ENCODE measurements at regions not wholly inside any gene's neighbourhood (a gene's known extent, or its start where the extent isn't known, plus 50 kb on each side); places are given as distances from the start of the nearest gene placed in this dataset.
"Not testable (repeated sequence)": the region's sequence is repeated elsewhere in the genome, so short reads cannot be mapped to it uniquely, and the experiment has no call there.

DNA sequence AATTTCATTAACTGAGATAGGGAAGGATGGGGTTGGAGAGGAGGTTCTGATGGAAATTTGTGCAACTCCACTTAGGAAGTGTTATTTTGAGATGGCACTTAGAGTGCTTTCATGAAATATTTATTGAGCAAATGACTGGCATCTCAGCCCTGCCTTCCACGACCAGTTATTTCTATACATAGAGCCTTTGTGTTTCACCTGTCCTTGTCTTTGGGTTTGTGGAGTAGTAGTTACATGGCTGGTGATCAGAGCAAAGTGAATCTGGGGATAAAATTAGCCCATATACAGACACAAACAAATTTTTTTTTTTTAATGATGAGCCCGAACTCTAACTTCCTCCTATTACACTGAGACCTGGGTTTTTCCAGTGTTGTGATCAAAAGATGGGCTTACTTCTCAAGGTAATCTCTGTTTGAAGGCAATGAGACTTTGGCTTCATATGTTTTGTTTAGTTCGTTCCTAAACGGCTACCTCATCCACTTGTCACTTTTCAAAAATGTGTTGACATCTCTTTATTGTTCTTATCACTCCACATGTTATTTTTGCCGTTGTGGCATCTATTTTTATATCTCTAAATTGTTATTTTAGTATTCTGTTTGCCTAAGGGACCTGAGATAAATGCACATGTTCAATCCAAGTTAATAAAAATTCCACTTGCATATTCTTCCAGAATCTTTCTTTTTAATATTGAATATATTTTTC lies 120.2 kb upstream of the FOLH1 start:
- DNase-seq (ENCODE audit: extremely low read depth in 1 of 11, low read depth in 9 of 11, low spot score in 4 of 11), result not testable (repeated sequence)

DNA sequence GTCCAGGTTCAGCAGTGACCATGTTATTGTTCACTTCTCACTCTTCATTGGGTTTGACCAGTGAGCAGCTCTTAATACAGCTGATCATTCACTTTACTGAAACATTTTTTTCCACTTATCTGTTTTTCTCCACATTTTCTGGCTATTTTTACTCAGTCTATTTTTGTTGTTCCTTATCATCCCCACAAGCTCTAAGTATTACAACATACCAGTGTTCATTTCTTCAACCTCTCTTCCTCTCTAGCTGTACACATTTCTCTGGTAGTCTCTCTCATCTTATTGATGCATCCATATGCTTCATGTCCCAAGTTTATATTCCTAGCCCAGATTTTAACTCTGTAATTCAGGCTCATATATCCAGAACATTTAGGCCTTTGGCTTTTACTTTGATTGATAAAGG lies 119.4 kb upstream of the FOLH1 start:
- DNase-seq (ENCODE audit: extremely low read depth in 1 of 11, low read depth in 9 of 11, low spot score in 4 of 11), result not testable (repeated sequence)

- not testable (repeated sequence) for DNase-seq (ENCODE audit: extremely low read depth in 1 of 11, low read depth in 9 of 11, low spot score in 4 of 11)
Observed at GRCh38 chr11:49326651-49327050, 118.2 kb upstream of the FOLH1 start.

DNA sequence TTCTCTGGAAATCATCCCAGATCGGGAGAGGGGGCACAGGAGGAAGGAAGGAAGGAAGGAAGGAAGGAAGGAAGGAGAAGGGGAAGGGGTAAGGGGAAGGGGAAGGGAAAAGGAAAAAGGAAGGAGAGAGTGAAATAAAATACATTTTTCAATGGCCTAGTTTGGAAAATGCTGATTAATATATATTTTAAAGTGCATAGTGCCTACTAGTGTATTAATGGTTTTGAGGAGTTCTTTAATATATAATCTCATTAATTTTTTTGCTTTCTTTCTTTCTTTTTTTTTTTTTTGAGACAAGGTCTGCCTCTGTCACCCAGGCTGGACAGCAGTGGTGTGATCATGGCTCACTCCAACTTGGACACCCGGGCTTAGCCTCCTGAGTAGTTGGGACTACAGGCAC lies 107.8 kb upstream of the FOLH1 start:
- DNase-seq (ENCODE audit: extremely low read depth in 1 of 11, low read depth in 9 of 11, low spot score in 4 of 11), result no peak

DNA sequence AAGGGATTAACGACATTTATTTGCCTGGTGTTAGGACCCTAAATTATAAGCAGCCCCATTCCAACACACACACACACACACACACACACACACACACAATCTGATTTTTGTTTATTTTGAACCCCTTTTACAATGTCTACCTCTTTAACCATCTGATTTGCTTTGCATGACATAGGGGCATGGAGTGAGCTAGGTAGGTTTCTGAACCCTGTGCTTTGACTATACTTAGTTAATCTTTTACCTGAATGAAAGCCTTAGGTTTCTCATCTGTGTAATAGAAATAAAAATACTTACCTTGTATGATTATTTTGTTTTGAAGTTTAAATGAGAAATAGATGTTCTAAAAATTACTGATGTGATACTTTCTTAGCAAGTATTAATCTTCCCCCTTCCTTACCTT lies 94.7 kb upstream of the FOLH1 start:
- DNase-seq (ENCODE audit: extremely low read depth in 1 of 11, low read depth in 9 of 11, low spot score in 4 of 11), result no peak

DNA sequence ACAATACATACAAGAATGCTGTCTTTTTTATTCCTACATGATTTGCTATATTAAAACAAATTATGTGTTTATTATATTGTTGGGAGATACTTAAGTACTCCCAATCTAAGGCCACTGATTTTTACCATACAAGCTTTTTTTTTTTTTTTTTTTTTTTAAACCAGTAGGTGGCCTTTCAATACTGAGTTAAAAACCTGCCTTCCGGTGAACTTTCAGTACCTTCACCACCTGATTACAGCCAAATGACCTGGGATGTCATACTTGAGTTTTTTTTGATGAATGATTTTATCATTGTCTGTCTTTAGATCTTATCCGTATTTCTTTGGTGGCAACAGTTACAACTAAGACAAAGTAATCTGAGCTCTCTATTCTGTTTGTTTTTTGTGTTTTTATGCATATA lies 94.0 kb upstream of the FOLH1 start:
- DNase-seq (ENCODE audit: extremely low read depth in 1 of 11, low read depth in 9 of 11, low spot score in 4 of 11), result no peak

GRCh38 chr11:49298017-49298416 lies 89.6 kb upstream of the FOLH1 start:
- DNase-seq (ENCODE audit: extremely low read depth in 1 of 11, low read depth in 9 of 11, low spot score in 4 of 11), result not testable (repeated sequence)

GRCh38 chr11:49283911-49284310 lies 75.5 kb upstream of the FOLH1 start:
- not testable (repeated sequence) for DNase-seq (ENCODE audit: extremely low read depth in 1 of 11, low read depth in 9 of 11, low spot score in 4 of 11)

GRCh38 chr11:49283282-49283681 lies 74.9 kb upstream of the FOLH1 start:
- DNase-seq (ENCODE audit: extremely low read depth in 1 of 11, low read depth in 9 of 11, low spot score in 4 of 11), result peak in 6 of 11 donors; percentile 2 to 41 (median 12)

GRCh38 chr11:49282125-49282524 lies 73.7 kb upstream of the FOLH1 start:
- not testable (repeated sequence) for DNase-seq (ENCODE audit: extremely low read depth in 1 of 11, low read depth in 9 of 11, low spot score in 4 of 11)

DNA sequence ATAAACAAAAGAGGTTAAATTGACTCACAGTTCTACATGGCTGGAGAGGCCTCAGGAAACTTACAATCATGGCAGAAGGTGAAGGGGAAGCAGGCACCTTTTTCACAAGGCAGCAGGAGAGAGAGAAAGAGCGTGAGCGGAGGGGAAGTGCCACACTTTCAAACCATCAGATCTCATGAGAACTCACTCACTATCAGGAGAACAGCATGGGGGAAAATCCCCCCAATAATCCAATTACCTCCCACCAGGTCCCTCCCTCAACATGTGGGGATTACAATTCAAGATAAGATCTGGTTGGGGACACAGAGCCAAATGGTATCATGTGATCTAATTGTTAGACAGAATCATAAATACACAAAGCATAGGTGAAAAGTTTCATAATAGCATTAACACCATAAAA lies 69.5 kb upstream of the FOLH1 start:
- DNase-seq (ENCODE audit: extremely low read depth in 1 of 11, low read depth in 9 of 11, low spot score in 4 of 11), result not testable (repeated sequence)

All from renal cortex interstitium (tissue), 11 donors.